GM10266 (cell line): ENCODE measurements at regions not wholly inside any gene's neighbourhood (a gene's known extent, or its start where the extent isn't known, plus 50 kb on each side); places are given as distances from the start of the nearest gene placed in this dataset.

Experiments used
- DNase-seq: peaks from one replicate; pipeline ENCODE4 v3.0.0; 2012; ENCODE audit errors: extremely low spot score
- CTCF ChIP-seq: IDR thresholded peaks from 2 replicates; pipeline ENCODE4 v1.5.1; 2012; ENCODE audit warnings: mild to moderate bottlenecking, low read depth; ENCODE audit not compliant: control insufficient read depth, insufficient read depth; ENCODE audit errors: missing control alignments

DNA sequence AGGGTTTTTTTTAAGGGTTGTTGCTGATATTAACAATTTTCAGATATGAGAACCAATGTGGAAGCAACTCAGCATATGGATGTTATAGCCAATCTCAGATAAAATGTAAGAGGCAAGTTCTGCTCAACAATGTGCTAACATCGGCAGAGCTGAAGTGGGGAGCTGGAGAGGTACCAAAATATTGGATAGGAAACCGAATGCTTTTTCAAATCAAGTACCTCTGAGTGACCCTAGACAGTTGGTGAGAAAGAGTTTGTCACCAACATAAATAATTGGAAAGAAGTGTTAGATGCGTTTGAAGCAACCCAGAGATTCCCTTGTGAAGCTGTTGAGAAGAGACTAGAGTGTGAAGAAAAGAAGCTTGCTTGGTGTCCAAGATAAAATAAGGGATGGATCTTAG lies 140.7 kb downstream of the SOX4 start:
- no peak for DNase-seq
- TF ChIP-seq CTCF, result no peak

DNA sequence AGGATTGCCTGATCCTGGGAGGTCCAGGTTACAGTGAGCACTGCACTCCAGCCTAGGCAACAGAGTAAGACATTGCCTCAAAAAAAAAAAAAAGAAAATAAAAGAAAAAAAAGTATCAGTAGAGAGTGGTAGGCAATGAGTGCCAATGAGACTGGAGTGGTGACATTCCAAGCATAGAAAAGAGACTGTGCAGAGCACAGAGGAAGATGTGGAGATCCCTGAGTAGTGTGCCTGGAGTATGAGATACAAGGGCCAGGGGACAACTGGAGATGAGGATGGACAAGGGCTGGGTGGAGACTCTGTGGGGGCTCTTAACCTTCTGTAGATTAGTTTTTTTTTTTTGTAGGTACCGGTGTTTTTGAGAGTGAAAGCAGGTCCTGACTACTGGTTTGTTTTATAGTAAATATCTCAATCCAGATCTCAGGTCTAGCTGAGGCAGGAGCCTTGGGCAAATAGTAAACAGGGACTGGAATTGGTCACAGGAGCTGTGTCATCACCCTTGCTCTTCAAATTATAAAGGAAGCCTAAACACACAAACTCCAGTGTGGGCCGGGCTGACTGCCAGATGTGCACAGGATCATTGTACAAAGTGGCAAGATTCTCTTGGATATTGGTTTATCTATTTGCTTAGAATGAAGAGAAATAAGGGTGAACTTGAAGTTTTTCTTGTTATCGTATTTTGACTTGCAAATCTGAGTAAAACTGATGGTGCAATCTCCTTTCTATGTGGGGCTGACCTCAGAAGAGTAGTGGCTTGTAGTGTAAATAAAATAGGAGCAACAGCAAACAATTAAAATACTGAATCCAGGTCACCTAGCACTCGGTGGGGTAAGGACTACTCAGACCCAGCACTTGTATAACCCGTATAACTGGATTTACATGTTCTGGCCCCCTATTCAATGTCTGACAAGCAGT lies 144.9 kb downstream of the SOX4 start:
- TF ChIP-seq CTCF, result no peak
- no peak for DNase-seq

GRCh38 chr6:21739241-21739640 lies 145.7 kb downstream of the SOX4 start:
- no peak for TF ChIP-seq CTCF
- DNase-seq, result no peak

DNA sequence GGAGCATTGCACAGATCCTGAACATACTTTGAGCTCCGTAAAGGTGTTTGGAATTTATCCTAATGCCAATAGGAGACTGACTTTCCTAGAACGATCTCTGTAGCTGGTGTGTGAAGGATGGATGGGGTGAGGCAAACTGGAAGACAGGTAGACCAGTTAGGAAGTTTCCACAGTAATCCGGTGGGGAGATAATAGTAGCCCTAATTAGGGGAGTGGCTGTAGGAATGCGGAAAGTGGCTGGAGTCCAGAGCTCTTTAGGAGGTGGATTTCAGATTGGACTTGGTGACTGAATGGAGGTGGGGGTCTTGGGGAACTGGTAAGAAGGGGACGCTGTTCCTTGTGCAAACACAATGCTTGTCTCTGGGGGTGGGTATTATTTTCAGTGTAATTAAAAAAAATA lies 146.3 kb downstream of the SOX4 start:
- no peak for TF ChIP-seq CTCF
- DNase-seq, result no peak

- TF ChIP-seq CTCF, result no peak
- no peak for DNase-seq
Observed at GRCh38 chr6:21740376-21741124, 147.0 kb downstream of the SOX4 start.

DNA sequence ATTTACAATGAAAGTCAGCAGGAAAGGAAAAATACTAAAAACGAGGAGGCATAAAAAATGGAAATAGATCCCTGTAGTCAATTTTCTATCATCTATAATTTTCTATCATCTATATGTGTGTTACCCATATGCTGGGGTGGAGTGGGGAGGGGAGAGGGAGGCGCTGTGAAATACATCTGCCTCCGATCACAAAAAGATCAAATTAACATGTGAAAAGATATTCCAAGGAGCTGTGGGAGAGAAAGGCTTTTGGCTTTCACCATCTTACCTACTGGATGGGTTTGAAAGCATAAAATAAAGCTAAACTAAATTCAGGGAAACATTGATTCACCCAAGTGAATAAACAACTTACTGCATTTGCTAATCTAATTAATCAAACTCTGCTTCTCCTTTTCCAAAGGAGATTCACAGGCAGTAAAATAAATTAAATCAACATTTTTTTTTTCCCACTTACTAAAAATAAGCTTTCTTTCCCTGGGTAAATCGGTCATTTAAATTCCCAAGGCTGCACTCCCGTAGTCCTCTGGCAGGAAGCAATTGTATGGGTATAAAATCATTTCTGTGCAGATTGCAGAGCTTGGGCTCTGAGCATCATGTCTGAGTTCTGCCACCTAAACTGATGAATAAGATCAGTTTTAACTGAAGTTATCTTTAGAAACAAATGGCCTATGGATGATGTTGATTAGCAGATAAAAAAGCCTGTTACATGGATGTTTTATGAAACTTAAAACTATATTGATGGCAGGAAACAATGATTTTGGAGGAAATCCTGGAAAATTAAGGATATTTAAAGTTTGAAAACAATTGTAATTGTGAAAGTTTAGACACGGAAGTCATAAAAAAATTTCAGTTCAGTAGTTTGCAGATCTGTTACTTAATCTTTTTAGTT lies 147.9 kb downstream of the SOX4 start:
- no peak for DNase-seq
- TF ChIP-seq CTCF, result no peak
